PC-9 (cell line): ENCODE measurements at regions not wholly inside any gene's neighbourhood (a gene's known extent, or its start where the extent isn't known, plus 50 kb on each side); places are given as distances from the start of the nearest gene placed in this dataset.

Experiments used
- BruUV-seq: library from RNA; stranded (reverse); fragments of 400-500 nt; replicated peaks from 2 replicates; lab custom pipeline; 2021; lab: Mats Ljungman, UMichigan
- CTCF ChIA-PET: fragments of 300-600 bp; sonication (Branson Sonifier 250); formaldehyde crosslinking; loops from one replicate; lab custom pipeline; 2022; ENCODE audit warnings: antibody characterized with exemption; lab: Charles Lee
- POLR2A ChIA-PET: fragments of 300-600 bp; sonication (Branson Sonifier 250); formaldehyde crosslinking; loops from one replicate; lab custom pipeline; 2022; ENCODE audit warnings: antibody characterized with exemption; ENCODE audit not compliant: unreplicated experiment; lab: Charles Lee
- DNase-seq, 2 experiments: peaks; one replicate each; pipeline versions ENCODE4 v3.0.0 to v3.0.0-alpha.2; 2015 to 2022; ENCODE audit warnings: mixed read lengths in 1 of 2
- H2AFZ ChIP-seq: fragments of 200-600 bp; sonication (generic); 2 replicates; pipeline ENCODE4 v1.8.1; 2017; ENCODE audit warnings: antibody characterized with exemption
- H3F3A ChIP-seq: fragments of 200-600 bp; sonication (generic); 2 replicates; pipeline ENCODE4 v1.8.1; 2017; ENCODE audit warnings: antibody characterized with exemption, mild to moderate bottlenecking, low read depth; ENCODE audit not compliant: insufficient read depth
- H3K27ac ChIP-seq: fragments of 200-600 bp; sonication (generic); 2 replicates; pipeline ENCODE4 v1.6.1; 2016; ENCODE audit warnings: mixed run types
- H3K27me3 ChIP-seq: fragments of 200-600 bp; sonication (generic); 2 replicates; pipeline ENCODE4 v1.6.1; 2016; ENCODE audit warnings: low read depth, mixed run types; ENCODE audit not compliant: insufficient read depth
- H3K36me3 ChIP-seq: fragments of 200-600 bp; sonication (generic); 2 replicates; pipeline ENCODE4 v1.6.1; 2016; ENCODE audit warnings: low read depth, mixed run types
- H3K4me1 ChIP-seq: fragments of 200-600 bp; sonication (generic); replicated peaks from 2 replicates; pipeline ENCODE4 v1.6.1; 2016; ENCODE audit warnings: mixed run types; ENCODE audit not compliant: insufficient read depth
- H3K4me2 ChIP-seq: fragments of 200-600 bp; sonication (generic); 2 replicates; pipeline ENCODE4 v1.6.1; 2017; ENCODE audit warnings: mixed run types
- H3K4me3 ChIP-seq: fragments of 200-600 bp; sonication (generic); 2 replicates; pipeline ENCODE4 v1.6.1; 2016; ENCODE audit warnings: mixed run types
- H3K79me2 ChIP-seq: fragments of 200-600 bp; sonication (generic); 2 replicates; pipeline ENCODE4 v1.6.1; 2017; ENCODE audit warnings: low read depth, mixed run types
- H3K9me2 ChIP-seq: fragments of 200-600 bp; sonication (generic); 2 replicates; pipeline ENCODE4 v1.8.1; 2017; ENCODE audit warnings: mild to moderate bottlenecking; ENCODE audit not compliant: insufficient read depth
- H3K9me3 ChIP-seq: fragments of 200-600 bp; sonication (generic); 2 replicates; pipeline ENCODE4 v1.8.1; 2016; ENCODE audit warnings: low read depth; ENCODE audit not compliant: insufficient read depth
- H4K20me1 ChIP-seq: fragments of 200-600 bp; sonication (generic); 2 replicates; pipeline ENCODE4 v1.8.1; 2017; ENCODE audit not compliant: insufficient read depth
- CTCF ChIP-seq: fragments of 200-600 bp; sonication (generic); conservative IDR thresholded peaks from 2 replicates; pipeline ENCODE4 v1.6.1; 2017; ENCODE audit warnings: mixed run types, antibody characterized with exemption, mild to moderate bottlenecking, moderate library complexity
- EZH2 ChIP-seq: fragments of 200-600 bp; sonication (generic); IDR thresholded peaks from 2 replicates; pipeline ENCODE4 v1.8.0; 2017; ENCODE audit warnings: antibody characterized with exemption, low read depth
- intact Hi-C: fragments of 100-400 bp; cut with micrococcal nuclease; formaldehyde crosslinking; loops from one replicate; pipeline ENCODE4 v1.10.0; 2022; ENCODE audit not compliant: unreplicated experiment

DNA sequence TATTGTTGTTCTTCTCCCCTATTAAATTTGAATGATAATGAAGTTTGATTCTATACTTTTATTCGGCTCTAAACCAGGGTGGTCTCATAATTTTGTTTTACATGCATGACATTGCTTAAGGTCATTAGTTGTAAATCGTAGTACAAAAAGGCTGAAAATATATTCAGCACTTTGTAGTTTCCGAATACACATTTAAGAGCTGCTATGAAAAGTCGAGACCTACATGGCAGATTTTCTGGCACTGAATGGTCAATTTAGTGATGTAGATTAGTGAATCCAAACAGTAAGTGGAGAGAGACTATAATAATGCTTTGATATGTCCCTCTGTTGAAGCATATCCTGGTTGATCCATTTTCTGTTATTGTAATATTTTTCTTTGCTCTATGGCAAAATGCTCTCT lies 254.0 kb upstream of the SOX2 start:
- Histone ChIP-seq H3K4me2 (no peak overlapping the region), H3K27me3 (no peaks in the 10 kb centered on the region), H3K4me1 (no peaks in the 10 kb centered on the region), H3K79me2 (no peaks in the 10 kb centered on the region), H3K4me3 (no peak overlapping the region), H3K27ac (no peak overlapping the region), H2AFZ (no peak overlapping the region; the same call in 1 of the 2 replicates), H3K36me3 (no peaks in the 10 kb centered on the region), H3F3A (no peaks in the 10 kb centered on the region), H4K20me1 (no peaks in the 10 kb centered on the region), H3K9me3 (no peaks in the 10 kb centered on the region), H3K9me2 (no peaks in the 10 kb centered on the region)
- no peak for TF ChIP-seq EZH2
- no peak for TF ChIP-seq CTCF
- POLR2A ChIA-PET = no interaction called here
- no TSS peak for BruUV-seq
- intact Hi-C loops = no loop called here
- no peak for DNase-seq
- CTCF ChIA-PET = interaction anchor here (0.6 kb wide), 1 partner anchor 1159 kb away, joined by 21 read pairs; no protein-coding TSS in a partner anchor

DNA sequence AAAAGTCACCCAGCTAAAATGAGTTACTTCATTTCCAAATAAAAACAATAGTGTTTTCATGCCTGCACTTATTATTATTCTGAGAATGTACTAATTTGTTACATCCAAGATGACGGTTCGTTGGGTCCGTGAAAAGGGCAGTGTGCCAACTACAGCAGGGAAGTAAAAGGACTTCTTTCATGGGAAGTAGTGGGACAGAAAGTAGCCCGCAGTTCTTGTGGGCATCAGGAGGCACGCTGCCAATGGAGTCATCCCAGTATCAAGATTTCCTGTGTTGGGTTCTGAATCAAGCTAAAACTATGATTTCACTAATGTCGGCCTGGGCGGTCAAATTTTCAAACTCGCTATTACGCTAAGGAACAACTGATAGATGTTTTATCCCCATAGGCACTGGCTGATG lies 254.5 kb upstream of the SOX2 start:
- no peak for DNase-seq
- Histone ChIP-seq H3K27ac (no peak overlapping the region), H3F3A (no peaks in the 10 kb centered on the region), H3K9me2 (no peaks in the 10 kb centered on the region), H2AFZ (no peak overlapping the region; the same call in 1 of the 2 replicates), H3K9me3 (no peaks in the 10 kb centered on the region), H3K79me2 (no peaks in the 10 kb centered on the region), H3K4me3 (no peak overlapping the region), H3K4me2 (no peak overlapping the region), H3K27me3 (no peaks in the 10 kb centered on the region), H3K36me3 (no peaks in the 10 kb centered on the region), H4K20me1 (no peaks in the 10 kb centered on the region), H3K4me1 (no peaks in the 10 kb centered on the region)
- TF ChIP-seq EZH2 = no peak
- no peak for TF ChIP-seq CTCF
- intact Hi-C loops = no loop called here
- POLR2A ChIA-PET = no interaction called here
- CTCF ChIA-PET = no interaction called here
- BruUV-seq = no TSS peak

DNA sequence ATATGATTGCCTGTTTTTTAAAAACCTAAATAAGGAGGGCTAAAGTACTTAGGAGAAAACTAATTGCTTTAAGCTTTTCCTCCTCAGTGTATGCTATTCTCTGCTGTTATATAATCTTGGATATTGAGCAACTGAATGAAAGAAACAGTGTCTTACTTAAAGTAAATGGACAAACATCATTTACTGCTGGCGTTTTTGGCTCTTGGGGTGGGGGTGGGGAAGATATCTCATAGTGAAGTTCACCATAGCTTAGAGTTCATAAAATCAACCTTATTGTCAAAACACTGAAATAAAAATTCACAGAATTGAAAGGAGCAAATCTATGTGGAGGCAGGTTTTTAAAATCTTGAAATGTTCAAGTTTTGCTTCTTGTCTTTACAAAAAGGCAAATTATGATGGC lies 256.4 kb upstream of the SOX2 start:
- Histone ChIP-seq H3K27ac (no peak overlapping the region), H3K4me2 (no peak overlapping the region), H4K20me1 (no peaks in the 10 kb centered on the region), H3K4me3 (no peak overlapping the region), H3F3A (no peaks in the 10 kb centered on the region), H3K79me2 (no peaks in the 10 kb centered on the region), H3K36me3 (no peaks in the 10 kb centered on the region), H3K27me3 (no peaks in the 10 kb centered on the region), H3K4me1 (no peaks in the 10 kb centered on the region), H3K9me3 (no peaks in the 10 kb centered on the region), H3K9me2 (no peaks in the 10 kb centered on the region), H2AFZ (no peak overlapping the region)
- CTCF ChIA-PET = no interaction called here
- intact Hi-C loops = no loop called here
- BruUV-seq = no TSS peak
- TF ChIP-seq EZH2 (no peak), CTCF (no peak)
- no peak for DNase-seq
- POLR2A ChIA-PET = no interaction called here
